GM21390 (cell line): ENCODE measurements at regions not wholly inside any gene's neighbourhood (a gene's known extent, or its start where the extent isn't known, plus 50 kb on each side); places are given as distances from the start of the nearest gene placed in this dataset.
"Not testable (repeated sequence)": the region's sequence is repeated elsewhere in the genome, so short reads cannot be mapped to it uniquely, and the experiment has no call there.

Source experiments
- ATAC-seq: cut with Tn5 transposase; IDR thresholded peaks from one replicate; pipeline ENCODE4 v1.9.1; 2021; ENCODE audit not compliant: unreplicated experiment

DNA sequence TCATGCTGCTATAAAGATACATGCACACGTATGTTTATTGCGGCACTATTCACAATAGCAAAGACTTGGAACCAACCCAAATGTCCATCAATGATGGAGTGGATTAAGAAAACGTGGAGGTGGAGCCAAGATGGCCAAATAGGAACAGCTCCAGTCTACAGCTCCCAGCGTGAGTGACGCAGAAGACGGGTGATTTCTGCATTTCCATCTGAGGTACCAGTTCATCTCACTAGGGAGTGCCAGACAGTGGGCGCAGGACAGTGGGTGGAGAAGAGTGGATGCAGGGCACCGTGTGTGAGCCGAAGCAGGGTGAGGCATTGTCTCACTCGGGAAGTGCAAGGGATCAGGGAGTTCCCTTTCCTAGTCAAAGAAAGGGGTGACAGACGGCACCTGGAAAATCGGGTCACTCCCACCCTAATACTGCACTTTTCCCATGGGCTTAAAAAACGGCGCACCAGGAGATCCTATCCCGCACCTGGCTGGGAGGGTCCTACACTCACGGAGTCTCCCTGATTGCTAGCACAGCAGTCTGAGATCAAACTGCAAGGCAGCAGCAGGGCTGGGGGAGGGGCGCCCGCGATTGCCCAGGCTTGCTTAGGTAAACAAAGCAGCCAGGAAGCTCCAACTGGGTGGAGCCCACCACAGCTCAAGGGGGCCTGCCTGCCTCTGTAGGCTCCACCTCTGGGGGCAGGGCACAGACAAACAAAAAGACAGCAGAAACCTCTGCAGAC is 435.5 kb upstream of the PIK3R1 start:
- not testable (repeated sequence) for ATAC-seq

DNA sequence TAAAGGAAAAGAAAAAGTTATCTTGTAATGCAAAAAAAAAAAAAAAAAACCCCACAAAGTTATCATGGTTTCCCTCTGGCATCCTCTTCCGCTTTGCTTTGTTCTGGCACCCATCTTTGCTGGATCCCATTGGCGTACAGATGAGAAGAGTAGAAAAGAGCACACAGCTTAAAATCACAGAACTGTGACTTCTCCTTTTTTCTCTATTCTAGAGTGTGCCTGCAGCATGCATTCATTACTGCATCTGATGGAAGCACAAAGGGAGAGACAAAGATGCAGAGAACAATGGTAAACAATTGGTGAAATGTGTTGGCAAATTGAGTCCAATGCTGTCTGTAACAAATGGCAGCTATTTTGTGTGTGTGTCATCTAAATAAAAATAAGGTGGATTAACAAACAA is 440.8 kb upstream of the PIK3R1 start:
- no peak for ATAC-seq

DNA sequence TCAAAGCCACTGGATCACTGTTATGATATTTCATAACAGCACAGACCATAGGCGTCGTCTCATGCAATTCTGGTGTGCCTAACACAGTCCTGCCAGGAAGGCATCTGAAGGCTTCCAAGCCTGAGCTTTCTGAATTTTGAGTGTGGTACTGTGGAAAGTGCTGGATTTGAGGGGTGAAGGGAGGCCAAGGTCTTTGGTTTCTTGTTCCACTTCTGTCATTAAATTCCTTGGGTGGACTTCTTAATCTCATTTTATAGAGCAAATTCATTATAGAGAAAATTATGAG is 441.3 kb upstream of the PIK3R1 start:
- no peak for ATAC-seq

DNA sequence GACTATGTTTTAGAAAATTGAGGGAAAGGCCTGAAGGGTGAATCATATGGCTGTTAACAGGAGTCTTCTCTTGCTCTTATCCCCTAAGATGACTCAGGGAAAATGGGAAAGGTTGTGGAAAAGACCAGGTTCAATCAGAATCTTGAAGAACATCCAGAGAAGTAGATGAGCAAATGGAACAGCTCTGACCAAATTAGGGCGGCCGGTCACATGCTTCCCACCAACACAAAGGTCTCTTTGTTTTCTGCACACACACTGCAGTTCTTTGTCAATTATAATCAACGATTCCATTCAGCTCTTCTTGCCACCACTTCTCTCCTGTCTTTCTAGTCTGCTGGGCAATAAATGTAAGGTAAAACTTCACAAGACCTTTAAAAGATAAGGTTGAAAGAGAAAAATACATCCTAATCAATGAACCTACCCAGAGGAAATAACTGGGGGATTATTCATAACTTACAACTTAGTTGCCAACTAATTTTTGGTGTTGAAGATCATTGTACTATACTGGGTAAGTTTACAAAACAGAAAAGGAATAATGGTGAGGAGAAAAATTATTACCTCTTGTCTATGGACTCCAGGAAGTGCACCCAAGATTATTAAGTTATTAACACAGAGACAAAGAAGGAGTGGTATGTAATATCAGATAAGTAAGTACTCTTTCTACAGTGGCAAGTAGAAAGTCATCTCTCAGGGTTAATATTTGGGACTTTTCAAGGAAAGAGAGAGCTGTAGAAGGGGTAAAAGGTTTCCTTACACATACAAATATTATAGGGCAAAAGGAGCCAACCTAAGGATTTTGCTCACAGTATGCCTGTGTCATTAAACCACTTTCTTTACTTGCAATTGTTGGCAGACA is 441.9 kb upstream of the PIK3R1 start:
- no peak for ATAC-seq

DNA sequence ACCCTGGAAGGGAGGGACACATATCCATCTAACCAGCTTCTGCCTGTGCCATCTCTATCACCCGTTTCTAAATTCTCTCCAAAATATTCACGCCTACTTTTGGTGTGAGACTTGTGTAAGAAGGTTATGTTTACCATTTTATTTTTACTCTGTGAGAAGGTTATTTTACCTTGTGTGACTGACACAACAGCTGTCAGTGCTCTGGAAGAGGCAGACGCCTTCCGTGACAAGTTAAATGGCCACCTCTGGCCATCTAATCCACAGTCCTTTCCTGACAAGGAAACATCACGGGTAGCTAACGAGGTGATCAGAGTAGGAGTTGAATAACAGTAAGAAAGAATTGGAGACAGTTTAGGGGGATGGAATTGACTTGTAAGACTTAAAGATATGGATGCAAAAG is 443.8 kb upstream of the PIK3R1 start:
- ATAC-seq, result no peak

DNA sequence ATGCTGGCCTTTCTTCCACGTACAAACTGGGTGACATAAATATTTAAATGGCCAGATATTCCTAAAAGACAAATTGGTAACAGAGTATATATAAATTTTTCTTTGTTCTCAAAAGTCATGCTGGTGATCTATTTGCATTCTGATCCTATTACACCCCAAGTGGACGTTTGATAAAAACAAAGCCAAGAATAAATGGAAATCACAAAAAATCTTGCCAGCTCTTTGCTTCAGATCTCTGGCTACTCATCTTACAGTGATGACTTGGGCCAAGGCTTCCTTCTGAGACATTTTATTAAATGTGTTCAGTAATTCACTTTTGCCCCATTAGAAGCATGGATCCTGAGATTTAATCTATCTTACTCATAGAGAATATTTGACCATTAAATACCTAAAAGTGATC is 444.3 kb upstream of the PIK3R1 start:
- no peak for ATAC-seq

DNA sequence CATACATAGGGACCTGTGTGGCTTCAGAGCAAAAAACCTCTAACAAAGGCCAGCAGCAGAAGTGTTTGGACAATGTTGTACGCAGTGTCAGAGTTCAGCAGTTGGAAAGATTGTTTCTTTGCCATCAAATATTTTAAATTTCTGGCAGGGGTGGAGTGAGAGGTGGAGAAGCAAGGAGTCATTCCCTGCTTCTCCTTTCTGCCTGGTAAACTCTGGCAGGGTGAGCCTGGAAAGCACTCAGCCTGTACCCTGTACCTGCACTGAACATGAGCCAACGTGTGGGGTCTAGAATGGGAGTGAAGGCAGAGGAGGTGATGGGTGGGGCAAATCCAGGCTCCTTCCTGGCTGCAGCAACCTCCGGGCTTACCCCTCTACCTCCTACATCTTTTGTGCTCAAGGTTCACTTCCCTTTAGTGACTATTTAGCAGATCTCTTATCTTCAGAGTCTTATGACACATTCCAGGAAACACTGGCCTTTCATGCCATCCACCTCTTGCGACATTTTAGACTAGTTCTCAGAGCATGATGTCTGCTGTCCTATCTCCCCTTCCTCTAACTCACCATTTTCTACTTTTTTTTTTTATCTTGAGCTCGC is 445.0 kb upstream of the PIK3R1 start:
- ATAC-seq, result no peak

DNA sequence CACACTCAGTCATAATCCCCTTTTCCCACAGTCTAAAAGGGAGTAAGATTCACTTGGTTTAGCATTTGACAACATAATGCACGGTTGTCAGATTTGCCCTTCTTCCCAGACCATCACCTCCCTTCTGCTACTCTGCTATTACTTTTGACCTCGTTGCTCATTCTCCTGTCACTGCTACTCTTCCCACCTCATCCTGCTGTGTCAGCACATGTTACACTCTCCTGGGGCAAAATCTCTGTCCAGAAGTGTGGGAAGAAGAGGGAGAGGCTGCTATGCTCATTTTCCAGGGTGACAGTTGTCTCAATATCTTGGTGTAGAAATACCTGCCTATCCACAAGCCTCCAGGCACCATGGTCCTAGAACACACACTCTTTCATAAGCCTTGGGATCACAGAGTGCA is 449.9 kb upstream of the PIK3R1 start:
- ATAC-seq, result no peak

DNA sequence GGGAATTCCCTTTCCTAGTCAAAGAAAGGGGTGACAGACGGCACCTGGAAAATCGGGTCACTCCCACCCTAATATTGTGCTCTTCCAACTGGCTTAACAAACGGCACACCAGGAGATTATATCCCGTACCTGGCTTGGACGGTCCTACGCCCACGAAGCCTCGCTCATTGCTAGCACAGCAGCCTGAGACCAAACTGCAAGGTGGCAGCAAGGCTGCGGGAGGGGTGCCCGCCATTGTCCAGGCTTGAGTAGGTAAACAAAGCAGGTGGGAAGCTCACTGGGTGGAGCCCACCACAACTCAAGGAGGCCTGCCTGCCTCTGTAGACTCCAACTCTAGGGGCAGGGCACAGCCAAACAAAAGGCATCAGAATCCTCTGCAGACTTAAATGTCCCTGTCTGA is 457.8 kb upstream of the PIK3R1 start:
- ATAC-seq, result not testable (repeated sequence)

DNA sequence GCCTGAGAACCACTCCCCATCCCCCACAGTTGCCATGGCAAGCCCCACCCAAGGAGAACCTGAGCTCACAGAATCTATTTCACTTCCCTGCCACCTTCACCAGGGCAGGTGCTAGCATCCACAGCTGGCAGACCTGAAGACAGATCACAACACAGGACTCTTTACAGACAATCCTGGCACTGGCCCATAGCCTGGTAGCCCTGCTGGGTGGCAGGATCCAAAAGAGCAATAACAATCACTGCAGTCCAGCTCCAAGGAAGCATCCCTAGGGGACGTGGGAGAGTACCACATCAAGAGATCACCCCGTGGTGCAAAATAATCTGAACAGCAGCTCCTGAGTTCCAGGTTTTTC is 463.2 kb upstream of the PIK3R1 start:
- no peak for ATAC-seq

DNA sequence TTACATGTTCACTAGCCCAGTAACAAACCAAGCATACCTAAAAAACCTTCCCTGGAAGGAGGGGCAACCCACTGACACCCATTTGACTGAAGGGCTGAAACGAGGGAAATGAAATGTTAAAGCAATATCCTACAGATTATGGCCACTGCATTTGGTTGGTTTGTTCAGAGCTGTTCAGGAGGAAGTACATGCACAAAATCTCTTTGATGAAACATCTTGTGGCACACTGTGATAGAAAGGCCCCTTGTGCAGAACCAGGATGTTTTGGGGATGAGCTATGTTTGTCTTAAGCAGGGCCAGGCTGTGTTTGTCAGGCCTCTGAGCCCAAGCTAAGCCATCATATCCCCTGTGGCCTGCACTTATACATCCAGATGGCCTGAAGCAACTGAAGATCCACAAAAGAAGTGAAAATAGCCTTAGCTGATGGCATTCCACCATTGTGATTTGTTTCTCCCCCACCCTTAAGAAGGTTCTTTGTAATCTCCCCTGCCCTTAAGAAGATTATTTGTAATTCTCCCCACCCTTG is 467.3 kb upstream of the PIK3R1 start:
- ATAC-seq, result no peak

DNA sequence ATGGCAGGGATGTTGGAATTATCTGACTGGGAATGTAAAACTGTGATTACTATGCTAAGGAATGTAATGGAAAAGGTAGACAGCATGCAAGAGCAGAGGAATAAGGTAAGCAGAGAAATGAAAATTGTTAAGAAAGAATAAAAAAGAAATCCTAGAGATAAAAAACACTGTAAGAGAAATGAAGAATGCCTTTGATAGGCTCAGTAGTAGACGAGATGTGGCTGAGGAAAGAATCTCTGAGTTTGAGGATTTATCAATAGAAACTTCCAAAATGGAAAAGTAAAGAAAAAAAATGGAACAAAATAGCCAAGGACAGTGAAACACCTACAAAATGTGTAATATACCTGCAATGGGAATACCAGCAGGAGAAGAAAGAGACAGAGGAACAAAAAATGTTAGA is 468.5 kb upstream of the PIK3R1 start:
- ATAC-seq, result no peak

DNA sequence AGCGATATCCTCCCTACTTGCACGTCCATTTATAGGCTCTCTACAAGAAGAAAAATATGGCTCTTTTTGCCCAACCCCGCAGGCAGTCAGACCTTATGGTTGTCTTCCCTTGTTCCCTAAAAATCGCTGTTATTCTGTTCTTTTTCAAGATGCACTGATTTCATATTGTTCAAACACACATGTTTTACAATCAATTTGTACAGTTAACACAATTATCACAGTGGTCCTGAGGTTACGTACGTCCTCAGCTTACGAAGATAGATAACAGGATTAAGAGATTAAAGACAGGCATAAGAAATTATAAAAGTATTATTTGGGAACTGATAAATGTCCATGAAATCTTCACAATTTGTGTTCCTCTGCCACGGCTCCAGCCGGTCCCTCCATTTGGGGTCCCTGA is 468.9 kb upstream of the PIK3R1 start:
- ATAC-seq, result not testable (repeated sequence)

DNA sequence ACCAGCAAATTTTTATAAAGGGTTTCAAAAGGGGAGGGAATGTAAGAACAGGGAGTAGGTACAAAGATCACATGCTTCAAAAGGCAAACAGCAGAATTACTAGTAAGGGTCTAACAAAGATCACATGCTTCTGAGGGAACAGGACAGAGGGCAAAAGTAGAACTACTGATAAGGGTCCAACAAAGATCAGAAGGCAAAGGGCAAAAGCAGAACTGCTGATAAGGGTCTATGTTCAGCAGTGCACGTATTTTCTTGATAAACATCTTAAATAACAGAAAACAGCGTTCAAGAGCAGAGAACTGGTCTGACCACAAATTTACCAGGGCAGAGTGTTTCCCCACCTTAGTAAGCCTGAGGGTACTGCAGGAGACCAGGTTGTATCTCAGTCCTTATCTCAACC is 469.5 kb upstream of the PIK3R1 start:
- ATAC-seq, result no peak

DNA sequence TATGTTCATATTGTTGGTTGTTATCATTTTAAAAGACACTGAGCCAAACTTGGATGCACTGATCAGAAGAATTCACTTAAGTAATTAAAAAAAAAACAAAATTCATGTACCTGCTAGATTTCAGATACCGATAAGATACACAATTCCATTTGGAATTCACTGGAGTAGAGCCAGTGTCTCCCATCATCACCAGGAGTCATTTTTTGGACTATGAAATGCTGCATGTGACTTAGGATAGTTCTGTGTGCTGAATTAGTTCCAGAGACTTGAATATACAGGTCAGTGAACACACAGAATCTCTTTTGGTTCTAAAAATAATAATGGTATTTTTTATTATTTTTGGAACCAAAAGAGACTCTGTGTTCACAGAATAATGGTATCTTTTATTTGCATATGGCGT is 482.6 kb upstream of the PIK3R1 start:
- no peak for ATAC-seq

DNA sequence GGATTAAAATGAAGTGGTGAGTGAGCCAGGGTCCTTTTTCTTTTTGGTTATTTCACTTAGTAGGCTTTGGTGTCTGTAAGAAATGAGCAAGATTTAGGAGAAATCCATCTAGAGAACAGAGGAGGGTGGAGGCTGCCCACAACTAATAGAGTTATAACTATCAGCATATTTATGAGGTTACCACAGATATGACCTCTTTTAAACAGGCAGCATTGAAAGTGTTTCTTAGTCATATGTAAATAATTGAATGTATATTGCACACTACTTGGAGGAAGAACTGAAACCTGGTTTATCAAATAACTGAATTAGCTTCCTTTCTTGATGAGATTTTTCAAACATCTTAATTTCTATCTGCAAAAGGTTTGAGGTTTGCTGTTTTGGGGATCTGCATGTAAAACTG is 483.1 kb upstream of the PIK3R1 start:
- ATAC-seq, result no peak

DNA sequence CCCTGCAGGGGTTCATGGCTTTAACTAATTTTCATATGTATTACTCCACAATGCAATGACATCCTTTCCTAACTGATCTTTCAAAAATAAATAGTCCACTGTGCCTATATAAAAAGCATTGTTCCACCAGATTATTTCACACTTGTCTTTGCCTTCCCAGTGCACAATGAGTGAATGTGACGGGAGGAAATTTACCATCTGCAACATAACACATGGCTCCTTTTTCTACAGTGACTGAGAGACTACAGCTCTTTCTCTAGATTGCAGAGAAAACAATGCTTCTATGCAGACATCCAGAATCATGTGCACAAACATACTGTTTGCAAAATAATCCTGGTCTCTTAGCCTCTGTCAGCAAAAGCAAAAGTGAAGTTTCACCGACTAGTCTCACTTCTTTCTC is 483.7 kb upstream of the PIK3R1 start:
- ATAC-seq, result no peak

DNA sequence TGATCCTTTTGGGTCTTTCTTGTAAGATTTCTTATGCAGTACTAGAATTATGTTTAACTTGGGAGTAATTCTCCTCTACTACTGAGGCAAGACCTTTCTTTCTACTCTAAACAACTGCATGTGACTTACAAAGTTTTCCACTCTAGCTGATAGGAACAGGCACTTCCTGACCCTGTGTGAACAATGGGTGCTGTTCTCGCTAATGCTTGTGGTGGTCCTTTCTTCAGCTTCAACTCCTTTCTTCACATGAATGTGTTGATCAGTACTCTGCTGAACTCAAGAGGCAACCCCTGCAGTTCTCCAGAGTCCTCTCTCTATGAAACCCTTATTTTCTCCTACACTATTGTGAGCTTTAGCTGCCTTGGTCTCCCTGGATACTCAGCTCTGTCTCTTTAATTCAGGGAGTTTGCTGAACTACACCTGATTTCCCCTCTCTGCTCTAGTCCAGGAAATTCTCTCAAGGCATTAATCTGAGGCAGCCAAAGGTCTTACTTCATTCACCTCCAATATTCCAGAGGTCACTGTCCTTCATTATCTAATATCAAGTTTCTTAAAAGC is 484.6 kb upstream of the PIK3R1 start:
- no peak for ATAC-seq

DNA sequence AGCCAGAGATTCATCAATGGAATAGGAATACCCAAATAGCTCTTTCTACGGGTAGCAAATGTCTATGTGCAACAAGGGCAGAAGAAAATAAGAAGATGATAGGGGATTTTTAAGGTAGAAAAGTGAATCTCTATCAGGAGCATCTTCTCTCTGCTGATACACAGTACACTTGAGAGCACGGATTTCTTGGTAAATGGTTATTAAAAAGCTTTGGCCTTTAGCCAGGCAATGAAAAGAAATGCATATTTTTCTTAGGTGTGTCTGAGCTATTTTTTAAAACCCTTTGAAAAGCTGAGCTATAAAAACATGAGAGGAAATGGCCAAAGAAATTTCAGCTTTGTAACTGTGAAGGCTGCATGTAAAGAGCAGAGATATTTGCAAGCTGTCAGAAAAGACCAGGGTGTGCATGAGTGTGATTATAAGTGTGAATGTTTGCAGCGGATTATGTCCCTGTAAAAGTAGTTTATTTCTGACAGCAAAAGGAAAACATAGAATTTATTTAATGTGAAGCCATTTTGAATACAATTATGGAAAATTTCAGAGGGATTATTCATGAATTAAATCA is 487.1 kb upstream of the PIK3R1 start:
- ATAC-seq, result no peak

DNA sequence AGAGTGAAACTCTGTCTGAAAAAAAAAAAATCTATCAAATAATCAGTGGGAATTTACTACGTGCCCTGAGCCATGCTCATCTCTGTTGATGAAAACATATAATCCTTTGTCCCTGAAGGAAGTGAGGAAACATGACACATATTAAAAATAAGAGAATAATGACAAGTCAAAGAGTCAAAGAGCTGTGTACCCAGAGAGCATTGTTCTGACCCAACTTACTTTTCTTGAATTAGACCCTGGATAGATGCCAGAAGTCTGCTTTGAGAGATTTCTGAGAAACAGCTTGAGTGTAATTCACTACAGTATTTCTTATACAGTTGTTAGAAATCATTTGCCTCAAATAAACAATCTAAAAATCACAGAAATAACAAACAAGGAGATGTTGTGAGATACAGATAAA is 490.0 kb upstream of the PIK3R1 start:
- no peak for ATAC-seq

DNA sequence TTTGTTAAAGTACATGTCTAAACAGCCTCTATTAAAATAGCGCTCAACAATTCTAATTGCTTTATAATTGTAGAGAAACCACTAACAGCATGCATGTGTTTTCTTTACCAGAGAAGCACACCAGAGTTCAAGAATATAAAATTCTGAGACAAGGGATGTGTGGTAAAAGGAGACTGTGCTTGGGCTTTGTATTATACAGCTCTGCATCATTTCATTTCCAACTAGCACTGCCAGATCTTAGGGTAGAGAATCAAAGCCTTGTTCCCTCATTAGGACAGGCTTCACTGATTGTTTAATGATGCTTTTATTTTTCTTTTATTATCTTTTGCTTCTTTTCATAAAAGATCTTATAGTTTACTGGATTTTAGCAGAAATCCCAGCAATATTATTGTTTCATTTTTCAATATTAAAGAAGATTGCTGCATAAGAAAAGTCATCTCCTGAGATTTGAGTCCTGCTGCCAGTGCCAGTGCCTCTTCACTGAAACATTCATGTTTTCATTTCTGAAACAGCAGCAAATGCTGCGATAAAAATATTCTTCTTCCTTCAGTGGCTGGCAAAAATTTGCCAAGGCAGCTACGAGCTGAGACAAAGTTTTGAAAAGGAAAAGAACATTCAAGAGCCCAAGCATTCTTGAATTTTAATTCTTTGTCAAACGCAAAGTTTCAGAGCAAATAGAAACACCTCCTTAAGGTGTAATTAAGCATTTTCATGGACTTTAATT is 491.0 kb upstream of the PIK3R1 start:
- ATAC-seq, result no peak
